SK-N-SH (cell line): ENCODE measurements at regions not wholly inside any gene's neighbourhood (a gene's known extent, or its start where the extent isn't known, plus 50 kb on each side); places are given as distances from the start of the nearest gene placed in this dataset.

Experiments
- CTCF ChIA-PET: fragments of 300-600, 350-600 bp; formaldehyde crosslinking; extraction: SDS; loops from one replicate; lab custom pipeline; 2021; lab: Yijun Ruan, JAX
- POLR2A ChIA-PET: fragments of 350-600 bp; sonication (Branson Sonifier 250); formaldehyde crosslinking; extraction: SDS; loops from one replicate; lab custom pipeline; 2020; ENCODE audit warnings: antibody characterized with exemption, inconsistent platforms; lab: Yijun Ruan, JAX
- DNase-seq: peaks from one replicate; pipeline ENCODE4 v3.0.0; 2012
- H2AFZ ChIP-seq: fragments of 200-600 bp; sonication (generic); 2 replicates; pipeline ENCODE4 v1.8.1; 2016; ENCODE audit warnings: antibody characterized with exemption, mild to moderate bottlenecking, low read depth
- H3F3A ChIP-seq: fragments of 200-600 bp; sonication (generic); replicated peaks from 2 replicates; pipeline ENCODE3; 2016; ENCODE audit warnings: antibody characterized with exemption, mild to moderate bottlenecking; ENCODE audit not compliant: insufficient read depth
- H3K27ac ChIP-seq, 2 experiments: fragments of 200-500 bp in 1 of 2; fragments of 200-600 bp in 1 of 2; sonication (Bioruptor generic) in 1 of 2; sonication (generic), shearing (Covaris generic) in 1 of 2; 2 replicates each; pipeline versions ENCODE4 v1.5.1 to v1.6.1; 2014 to 2016; ENCODE audit warnings: low read depth in 2 of 2, inconsistent platforms in 1 of 2, low read length in 1 of 2, mild to moderate bottlenecking in 1 of 2, mixed read lengths in 1 of 2
- H3K27me3 ChIP-seq: fragments of 200-600 bp; sonication (generic), shearing (Covaris generic); 2 replicates; pipeline ENCODE4 v1.6.1; 2016; ENCODE audit warnings: mixed run types; ENCODE audit not compliant: insufficient read depth
- H3K36me3 ChIP-seq, 2 experiments: fragments of 200-500 bp in 1 of 2; fragments of 200-600 bp in 1 of 2; sonication (Bioruptor generic) in 1 of 2; sonication (generic) in 1 of 2; replicated peaks in 1 of 2; 2 replicates each; pipeline versions ENCODE3 to v1.5.1; 2014 to 2016; ENCODE audit warnings: low read length in 1 of 2, mild to moderate bottlenecking in 1 of 2; ENCODE audit not compliant: insufficient read depth in 2 of 2, control insufficient read depth in 1 of 2
- H3K4me1 ChIP-seq, 2 experiments: fragments of 200-500 bp in 1 of 2; fragments of 200-600 bp in 1 of 2; sonication (Bioruptor generic) in 1 of 2; sonication (generic), shearing (Covaris generic) in 1 of 2; 2 replicates each; pipeline versions ENCODE4 v1.5.1 to v1.6.1; 2014 to 2016; ENCODE audit warnings: low read depth in 1 of 2, low read length in 1 of 2, mixed run types in 1 of 2; ENCODE audit not compliant: insufficient read depth in 2 of 2, control insufficient read depth in 1 of 2
- H3K4me2 ChIP-seq: fragments of 200-600 bp; sonication (generic), shearing (Covaris generic); 2 replicates; pipeline ENCODE4 v1.6.1; 2017; ENCODE audit warnings: mixed run types
- H3K4me3 ChIP-seq, 2 experiments: fragments of 200-500 bp in 1 of 2; fragments of 200-600 bp in 1 of 2; sonication (Bioruptor generic) in 1 of 2; sonication (generic), shearing (Covaris generic) in 1 of 2; 2 replicates each; pipeline versions ENCODE4 v1.5.1 to v1.8.1; 2014 to 2016; ENCODE audit warnings: low read depth in 2 of 2, inconsistent platforms in 1 of 2, low read length in 1 of 2, mild to moderate bottlenecking in 1 of 2, mixed read lengths in 1 of 2, moderate library complexity in 1 of 2
- H3K79me2 ChIP-seq: fragments of 200-600 bp; sonication (generic); 2 replicates; pipeline ENCODE4 v1.8.1; 2017; ENCODE audit warnings: mild to moderate bottlenecking; ENCODE audit not compliant: insufficient read depth
- H3K9ac ChIP-seq: fragments of 200-600 bp; sonication (generic); 2 replicates; pipeline ENCODE4 v1.6.1; 2017; ENCODE audit warnings: mixed run types
- H3K9me2 ChIP-seq: fragments of 200-600 bp; sonication (generic); 2 replicates; pipeline ENCODE4 v1.6.1; 2017; ENCODE audit warnings: mixed run types
- H3K9me3 ChIP-seq: fragments of 200-600 bp; sonication (generic); 2 replicates; pipeline ENCODE4 v1.6.1; 2017; ENCODE audit warnings: mixed run types, mild to moderate bottlenecking, moderate library complexity
- H4K20me1 ChIP-seq: fragments of 200-600 bp; sonication (generic); 2 replicates; pipeline ENCODE4 v1.6.1; 2017; ENCODE audit warnings: mild to moderate bottlenecking, mixed run types; ENCODE audit not compliant: insufficient read depth
- CTCF ChIP-seq: fragments of 200-600 bp; sonication (generic); IDR thresholded peaks from 2 replicates; pipeline ENCODE4 v1.6.1; 2017; ENCODE audit warnings: antibody characterized with exemption, mild to moderate bottlenecking, moderate library complexity
- ELF1 ChIP-seq: IDR thresholded peaks from 2 replicates; pipeline ENCODE4 v1.4.0; 2012
- FOSL2 ChIP-seq: IDR thresholded peaks from 2 replicates; pipeline ENCODE4 v1.4.0; 2012; ENCODE audit warnings: low read depth, mild to moderate bottlenecking, moderate library complexity, borderline replicate concordance
- GABPA ChIP-seq: IDR thresholded peaks from 2 replicates; pipeline ENCODE4 v1.4.0; 2012; ENCODE audit warnings: low read depth, mild to moderate bottlenecking
- IRF3 ChIP-seq: fragments of 150-350 bp; IDR thresholded peaks from 2 replicates; pipeline ENCODE4 v1.6.1; 2016; ENCODE audit warnings: mild to moderate bottlenecking, low read depth, low read length
- MAX ChIP-seq: IDR thresholded peaks from 2 replicates; pipeline ENCODE4 v1.4.0; 2012; ENCODE audit warnings: low read depth
- MXI1 ChIP-seq: IDR thresholded peaks from 2 replicates; pipeline ENCODE4 v1.6.1; 2012; ENCODE audit warnings: mild to moderate bottlenecking, low read depth, low read length, improper control_type of control experiment
- NRF1 ChIP-seq: IDR thresholded peaks from 2 replicates; pipeline ENCODE4 v1.6.1; 2012; ENCODE audit warnings: low read depth, mild to moderate bottlenecking, low read length
- RAD21 ChIP-seq: IDR thresholded peaks from 2 replicates; pipeline ENCODE4 v1.6.1; 2012; ENCODE audit warnings: mild to moderate bottlenecking, low read length
- REST ChIP-seq: IDR thresholded peaks from 2 replicates; pipeline ENCODE4 v1.6.1; 2012; ENCODE audit warnings: mild to moderate bottlenecking, low read depth, low read length, moderate library complexity
- RFX5 ChIP-seq: IDR thresholded peaks from 2 replicates; pipeline ENCODE4 v1.6.1; 2012; ENCODE audit warnings: mild to moderate bottlenecking, improper control_type of control experiment, low read length
- YY1 ChIP-seq: IDR thresholded peaks from 2 replicates; pipeline ENCODE4 v1.4.0; 2012; ENCODE audit warnings: low read depth, mild to moderate bottlenecking
- WGBS: methylation state at CpG from one replicate; pipeline ENCODE4 v1.1.6; 2017; ENCODE audit warnings: low lambda C conversion rate; 5-methylcytosine and 5-hydroxymethylcytosine counted together
- TF ChIP-seq, protein P1 (sequence below): fragments of 150-350 bp; IDR thresholded peaks from 2 replicates; pipeline ENCODE4 v1.6.1; 2017; ENCODE audit warnings: antibody characterized with exemption, low read length, low read depth, borderline replicate concordance

DNA sequence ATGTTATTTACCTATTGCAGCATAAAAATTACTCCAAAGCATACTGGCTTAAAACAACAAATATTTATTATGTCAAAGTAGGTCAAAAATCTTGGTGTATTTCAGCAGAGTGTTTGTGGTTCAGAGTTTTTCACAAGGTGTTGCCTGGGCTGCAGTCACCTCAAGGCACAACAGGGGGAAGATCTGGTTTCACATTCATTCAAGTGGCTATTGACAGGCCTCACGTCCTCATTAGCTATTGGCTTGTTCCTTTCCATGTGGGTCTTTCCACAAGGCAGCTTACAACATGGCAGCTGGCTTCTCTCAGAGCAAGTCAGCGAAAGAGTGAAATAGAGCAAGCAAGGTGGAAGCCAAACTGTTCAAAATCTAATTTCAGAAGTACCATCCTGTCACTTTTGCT, 602.9 kb downstream of the OLFM4 start:
- no peaks in the 10 kb centered on the region for H4K20me1 ChIP-seq
- H3K9me2 ChIP-seq: no peaks in the 10 kb centered on the region
- no peaks in the 10 kb centered on the region for H3K27me3 ChIP-seq
- H2AFZ ChIP-seq: no peak overlapping the region
- TF ChIP-seq, protein P1, sequence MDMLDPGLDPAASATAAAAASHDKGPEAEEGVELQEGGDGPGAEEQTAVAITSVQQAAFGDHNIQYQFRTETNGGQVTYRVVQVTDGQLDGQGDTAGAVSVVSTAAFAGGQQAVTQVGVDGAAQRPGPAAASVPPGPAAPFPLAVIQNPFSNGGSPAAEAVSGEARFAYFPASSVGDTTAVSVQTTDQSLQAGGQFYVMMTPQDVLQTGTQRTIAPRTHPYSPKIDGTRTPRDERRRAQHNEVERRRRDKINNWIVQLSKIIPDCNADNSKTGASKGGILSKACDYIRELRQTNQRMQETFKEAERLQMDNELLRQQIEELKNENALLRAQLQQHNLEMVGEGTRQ: no peak
- TF ChIP-seq RFX5 (no peak), GABPA (no peak), RAD21 (no peak)
- H3K4me1 ChIP-seq: no peaks in the 10 kb centered on the region
- CTCF ChIA-PET: no interaction called here
- no peak overlapping the region for H3K9ac ChIP-seq
- WGBS: 7% methylated on average over 2 of the region's 2 CpGs
- no peak overlapping the region for H3K4me3 ChIP-seq
- no peak for DNase-seq
- POLR2A ChIA-PET: no interaction called here
- H3F3A ChIP-seq: no peaks in the 10 kb centered on the region
- H3K9me3 ChIP-seq: no peaks in the 10 kb centered on the region
- H3K36me3 ChIP-seq: no peaks in the 10 kb centered on the region
- no peaks in the 10 kb centered on the region for H3K79me2 ChIP-seq
- H3K27ac ChIP-seq: no peak overlapping the region
- H3K4me2 ChIP-seq: no peak overlapping the region

GRCh38 chr13:53638040-53638439, 609.4 kb downstream of the OLFM4 start:
- Histone ChIP-seq H3K79me2 (no peaks in the 10 kb centered on the region), H3F3A (no peaks in the 10 kb centered on the region), H3K9me3 (no peaks in the 10 kb centered on the region), H3K27me3 (no peaks in the 10 kb centered on the region), H4K20me1 (no peaks in the 10 kb centered on the region), H3K36me3 (no peaks in the 10 kb centered on the region), H3K4me3 (no peak overlapping the region), H3K9ac (no peak overlapping the region), H2AFZ (no peak overlapping the region), H3K4me2 (no peak overlapping the region), H3K27ac (no peak overlapping the region), H3K4me1 (no peaks in the 10 kb centered on the region), H3K9me2 (no peaks in the 10 kb centered on the region)
- DNase-seq: no peak
- 17% methylated on average over 2 of the region's 2 CpGs for WGBS
- ChIA-PET POLR2A (no interaction called here), CTCF (interaction anchor here (0.6 kb wide), 1 partner anchor 95 kb away, joined by 3 read pairs; no protein-coding TSS in a partner anchor)
- no peak for TF ChIP-seq IRF3

DNA sequence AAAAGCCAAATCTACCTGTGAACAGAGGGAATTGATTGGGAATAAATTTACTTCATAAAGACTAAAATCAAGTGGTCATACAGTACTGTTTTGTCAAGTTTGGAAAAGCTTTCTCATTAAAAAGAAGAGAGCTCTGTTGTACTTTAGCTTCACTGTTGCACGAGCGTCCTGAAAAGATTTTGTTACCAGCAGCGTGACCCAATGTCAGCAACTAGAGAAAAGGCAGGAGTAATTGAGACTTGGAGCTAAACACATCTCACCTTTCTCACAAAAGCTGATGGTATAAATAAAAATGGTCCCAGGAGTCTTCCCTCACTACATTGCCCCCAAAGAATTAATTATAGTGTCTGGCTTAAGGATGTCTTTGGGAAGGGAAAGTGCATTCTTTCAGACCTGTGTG, 613.7 kb downstream of the OLFM4 start:
- H3K4me3 ChIP-seq: no peak overlapping the region
- H3K27ac ChIP-seq: no peak overlapping the region
- no peaks in the 10 kb centered on the region for H4K20me1 ChIP-seq
- H3F3A ChIP-seq: no peaks in the 10 kb centered on the region
- POLR2A ChIA-PET: no interaction called here
- H3K36me3 ChIP-seq: no peaks in the 10 kb centered on the region
- no peak for DNase-seq
- H3K4me1 ChIP-seq: no peaks in the 10 kb centered on the region
- H3K9me3 ChIP-seq: no peaks in the 10 kb centered on the region
- WGBS: 11% methylated on average over 3 of the region's 3 CpGs
- H3K4me2 ChIP-seq: no peak overlapping the region
- no peak overlapping the region for H2AFZ ChIP-seq
- H3K79me2 ChIP-seq: no peaks in the 10 kb centered on the region
- CTCF ChIA-PET: no interaction called here
- no peaks in the 10 kb centered on the region for H3K27me3 ChIP-seq
- H3K9me2 ChIP-seq: no peaks in the 10 kb centered on the region
- H3K9ac ChIP-seq: no peak overlapping the region
- no peak for TF ChIP-seq GABPA
- TF ChIP-seq, protein P1: no peak
- no peak for TF ChIP-seq NRF1
- TF ChIP-seq YY1: no peak
- TF ChIP-seq FOSL2: no peak
- TF ChIP-seq CTCF: no peak
- TF ChIP-seq MXI1: no peak
- TF ChIP-seq ELF1: no peak
- TF ChIP-seq REST: no peak
- TF ChIP-seq MAX: no peak
